Parathyroid adenoma (tissue), 2 donors: ENCODE measurements at regions not wholly inside any gene's neighbourhood (a gene's known extent, or its start where the extent isn't known, plus 50 kb on each side); places are given as distances from the start of the nearest gene placed in this dataset.

Experiments used
- H2AFZ ChIP-seq: fragments of 300-600 bp; sonication (generic); one replicate; pipeline ENCODE4 v1.7.0; 2017; ENCODE audit warnings: antibody characterized with exemption, mild to moderate bottlenecking
- H3K27ac ChIP-seq: fragments of 300-600 bp; sonication (generic); one replicate; pipeline ENCODE4 v1.7.0; 2017
- H3K27me3 ChIP-seq: fragments of 300-600 bp; sonication (generic); one replicate; pipeline ENCODE4 v1.7.0; 2017; ENCODE audit warnings: low read length; ENCODE audit not compliant: control insufficient read depth, insufficient read depth
- H3K36me3 ChIP-seq: fragments of 300-600 bp; sonication (generic); one replicate; pipeline ENCODE4 v1.7.0; 2017; ENCODE audit warnings: low read length; ENCODE audit not compliant: control insufficient read depth, insufficient read depth
- H3K4me1 ChIP-seq: fragments of 300-600 bp; sonication (generic); one replicate; pipeline ENCODE4 v1.7.0; 2017; ENCODE audit warnings: control low read depth
- H3K4me2 ChIP-seq: fragments of 300-600 bp; sonication (generic); one replicate; pipeline ENCODE4 v1.7.0; 2017; ENCODE audit warnings: low read length
- H3K4me3 ChIP-seq: fragments of 300-600 bp; sonication (generic); one replicate; pipeline ENCODE4 v1.7.0; 2017; ENCODE audit warnings: low read depth, low read length
- H3K79me2 ChIP-seq: fragments of 300-600 bp; sonication (generic); one replicate; pipeline ENCODE4 v1.7.0; 2017; ENCODE audit warnings: control low read depth
- H3K9ac ChIP-seq: fragments of 300-600 bp; sonication (generic); one replicate; pipeline ENCODE4 v1.7.0; 2017; ENCODE audit warnings: mild to moderate bottlenecking
- H3K9me3 ChIP-seq: fragments of 300-600 bp; sonication (generic); one replicate; pipeline ENCODE4 v1.7.0; 2017; ENCODE audit warnings: low read length; ENCODE audit not compliant: control insufficient read depth
- CTCF ChIP-seq: fragments of 300-600 bp; sonication (generic); IDR thresholded peaks from one replicate; pipeline ENCODE4 v1.7.0; 2017; ENCODE audit warnings: antibody characterized with exemption, mild to moderate bottlenecking
- donor health status: primary hyperparathyroidism.

GRCh38 chr20:55058938-55059337 lies 583.5 kb downstream of the DOK5 start:
- no peak for TF ChIP-seq CTCF
- no peaks in the 10 kb centered on the region for H3K36me3 ChIP-seq
- no peak overlapping the region for H3K4me3 ChIP-seq
- H2AFZ ChIP-seq, result no peak overlapping the region
- no peak overlapping the region for H3K4me2 ChIP-seq
- H3K4me1 ChIP-seq, result no peaks in the 10 kb centered on the region
- H3K9me3 ChIP-seq, result no peaks in the 10 kb centered on the region
- no peak overlapping the region for H3K9ac ChIP-seq
- no peak overlapping the region for H3K27ac ChIP-seq
- no peaks in the 10 kb centered on the region for H3K79me2 ChIP-seq
- H3K27me3 ChIP-seq, result no peaks in the 10 kb centered on the region

GRCh38 chr20:55057779-55058415 lies 582.5 kb downstream of the DOK5 start:
- Histone ChIP-seq H3K27ac (no peak overlapping the region), H3K27me3 (no peaks in the 10 kb centered on the region), H3K4me3 (no peak overlapping the region), H3K4me1 (no peaks in the 10 kb centered on the region), H3K9me3 (no peaks in the 10 kb centered on the region), H2AFZ (no peak overlapping the region), H3K4me2 (no peak overlapping the region), H3K36me3 (no peaks in the 10 kb centered on the region), H3K9ac (no peak overlapping the region), H3K79me2 (no peaks in the 10 kb centered on the region)
- TF ChIP-seq CTCF, result no peak

GRCh38 chr20:55054453-55054852 lies 579.1 kb downstream of the DOK5 start:
- Histone ChIP-seq H3K9me3 (no peaks in the 10 kb centered on the region), H3K9ac (no peak overlapping the region), H3K4me3 (no peak overlapping the region), H3K79me2 (no peaks in the 10 kb centered on the region), H3K4me1 (no peaks in the 10 kb centered on the region), H3K27ac (no peak overlapping the region), H3K36me3 (no peaks in the 10 kb centered on the region), H3K4me2 (no peak overlapping the region), H2AFZ (no peak overlapping the region), H3K27me3 (no peaks in the 10 kb centered on the region)
- no peak for TF ChIP-seq CTCF

- H3K4me3 ChIP-seq, result no peak overlapping the region
These were observed 578.0 kb downstream of the DOK5 start for GRCh38 chr20:55053389-55053788.

More at GRCh38 chr20:55053389-55053788, 578.0 kb downstream of the DOK5 start:
- no peak overlapping the region for H3K4me2 ChIP-seq
- H3K79me2 ChIP-seq, result no peaks in the 10 kb centered on the region
- H3K9ac ChIP-seq, result no peak overlapping the region
- no peaks in the 10 kb centered on the region for H3K4me1 ChIP-seq
- no peaks in the 10 kb centered on the region for H3K36me3 ChIP-seq
- no peak overlapping the region for H2AFZ ChIP-seq
- no peaks in the 10 kb centered on the region for H3K9me3 ChIP-seq
- H3K27me3 ChIP-seq, result no peaks in the 10 kb centered on the region
- no peak overlapping the region for H3K27ac ChIP-seq
- no peak for TF ChIP-seq CTCF
